ENCODE measurements at regions not wholly inside any gene's neighbourhood (a gene's known extent, or its start where the extent isn't known, plus 50 kb on each side); places are given as distances from the start of the nearest gene placed in this dataset. TPM values are rescaled to one million over a fixed set of nuclear protein-coding genes. Genes with fewer than 3 reads are reported as not detected.

DNA sequence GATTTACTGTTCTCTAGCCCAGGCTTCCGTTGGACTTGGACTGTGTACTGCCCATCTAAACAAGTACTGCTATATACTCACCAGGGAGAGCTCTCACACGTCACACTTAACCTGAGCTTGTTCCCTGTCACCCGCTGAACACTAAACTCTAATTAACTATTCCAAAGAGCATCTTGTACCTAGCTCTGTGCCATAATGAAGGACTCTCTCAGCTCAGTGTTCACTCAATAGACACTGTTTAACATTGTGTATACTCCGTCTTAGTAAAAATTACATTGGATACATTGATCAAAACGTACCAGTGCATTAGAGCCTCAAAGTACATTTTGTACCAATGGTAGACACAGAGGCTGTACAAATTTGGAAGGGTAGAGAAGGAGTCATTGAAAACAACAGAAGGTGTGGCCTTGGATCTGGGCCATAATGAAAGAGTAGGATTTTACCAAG, 55.4 kb upstream of the EPHA7 start:
- Histone ChIP-seq H3K36me3 (ENCODE audit: control insufficient read depth in 4 of 4, insufficient read depth in 3 of 4, low read depth in 1 of 4, low read length in 3 of 4) (no peaks in the 10 kb centered on the region), H3K9me3 (ENCODE audit: control insufficient read depth in 4 of 4, low read length in 3 of 4) (no peaks in the 10 kb centered on the region), H3K4me3 (ENCODE audit: low read depth in 1 of 3, low read length in 3 of 3) (no peak overlapping the region), H3K4me1 (ENCODE audit: control insufficient read depth in 4 of 4, insufficient read depth in 4 of 4, low read length in 3 of 4) (no peaks in the 10 kb centered on the region), H3K27me3 (ENCODE audit: control insufficient read depth in 4 of 4, insufficient read depth in 4 of 4, low read length in 3 of 4) (peaks cover 0 to 2% (median 0%) of the 10 kb centered on the region in 4 donors), H3K9ac (ENCODE audit: low read depth in 1 of 2, low read length in 2 of 2) (no peak overlapping the region), H3K27ac (ENCODE audit: low read depth in 1 of 2, low read length in 2 of 2) (no peak overlapping the region)
- DNase-seq (ENCODE audit: low spot score): no peak
- whole genome bisulfite sequencing: 72% methylated on average over 5 of the region's 5 CpGs
- TF ChIP-seq NR2F2 (IDR thresholded peaks at IDR 0.05) (no peak), HNF4A (conservative IDR thresholded peaks at IDR 0.05) (no peak), JUND (IDR thresholded peaks at IDR 0.05) (no peak), HNF4G (IDR thresholded peaks at IDR 0.05) (no peak), YY1 (IDR thresholded peaks at IDR 0.05) (no peak), FOXA2 (IDR thresholded peaks at IDR 0.05) (no peak), TAF1 (conservative IDR thresholded peaks at IDR 0.05) (no peak), RXRA (IDR thresholded peaks at IDR 0.05) (no peak)
- TF ChIP-seq, protein P1, sequence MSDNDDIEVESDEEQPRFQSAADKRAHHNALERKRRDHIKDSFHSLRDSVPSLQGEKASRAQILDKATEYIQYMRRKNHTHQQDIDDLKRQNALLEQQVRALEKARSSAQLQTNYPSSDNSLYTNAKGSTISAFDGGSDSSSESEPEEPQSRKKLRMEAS (IDR thresholded peaks at IDR 0.05): no peak
- TF ChIP-seq, protein P2, sequence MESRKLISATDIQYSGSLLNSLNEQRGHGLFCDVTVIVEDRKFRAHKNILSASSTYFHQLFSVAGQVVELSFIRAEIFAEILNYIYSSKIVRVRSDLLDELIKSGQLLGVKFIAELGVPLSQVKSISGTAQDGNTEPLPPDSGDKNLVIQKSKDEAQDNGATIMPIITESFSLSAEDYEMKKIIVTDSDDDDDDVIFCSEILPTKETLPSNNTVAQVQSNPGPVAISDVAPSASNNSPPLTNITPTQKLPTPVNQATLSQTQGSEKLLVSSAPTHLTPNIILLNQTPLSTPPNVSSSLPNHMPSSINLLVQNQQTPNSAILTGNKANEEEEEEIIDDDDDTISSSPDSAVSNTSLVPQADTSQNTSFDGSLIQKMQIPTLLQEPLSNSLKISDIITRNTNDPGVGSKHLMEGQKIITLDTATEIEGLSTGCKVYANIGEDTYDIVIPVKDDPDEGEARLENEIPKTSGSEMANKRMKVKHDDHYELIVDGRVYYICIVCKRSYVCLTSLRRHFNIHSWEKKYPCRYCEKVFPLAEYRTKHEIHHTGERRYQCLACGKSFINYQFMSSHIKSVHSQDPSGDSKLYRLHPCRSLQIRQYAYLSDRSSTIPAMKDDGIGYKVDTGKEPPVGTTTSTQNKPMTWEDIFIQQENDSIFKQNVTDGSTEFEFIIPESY (IDR thresholded peaks at IDR 0.05): no peak
- TF ChIP-seq, protein P3, sequence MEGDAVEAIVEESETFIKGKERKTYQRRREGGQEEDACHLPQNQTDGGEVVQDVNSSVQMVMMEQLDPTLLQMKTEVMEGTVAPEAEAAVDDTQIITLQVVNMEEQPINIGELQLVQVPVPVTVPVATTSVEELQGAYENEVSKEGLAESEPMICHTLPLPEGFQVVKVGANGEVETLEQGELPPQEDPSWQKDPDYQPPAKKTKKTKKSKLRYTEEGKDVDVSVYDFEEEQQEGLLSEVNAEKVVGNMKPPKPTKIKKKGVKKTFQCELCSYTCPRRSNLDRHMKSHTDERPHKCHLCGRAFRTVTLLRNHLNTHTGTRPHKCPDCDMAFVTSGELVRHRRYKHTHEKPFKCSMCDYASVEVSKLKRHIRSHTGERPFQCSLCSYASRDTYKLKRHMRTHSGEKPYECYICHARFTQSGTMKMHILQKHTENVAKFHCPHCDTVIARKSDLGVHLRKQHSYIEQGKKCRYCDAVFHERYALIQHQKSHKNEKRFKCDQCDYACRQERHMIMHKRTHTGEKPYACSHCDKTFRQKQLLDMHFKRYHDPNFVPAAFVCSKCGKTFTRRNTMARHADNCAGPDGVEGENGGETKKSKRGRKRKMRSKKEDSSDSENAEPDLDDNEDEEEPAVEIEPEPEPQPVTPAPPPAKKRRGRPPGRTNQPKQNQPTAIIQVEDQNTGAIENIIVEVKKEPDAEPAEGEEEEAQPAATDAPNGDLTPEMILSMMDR (IDR thresholded peaks at IDR 0.05; ENCODE audit: low read depth, low read length, missing input control): no peak
- TF ChIP-seq, protein P4, sequence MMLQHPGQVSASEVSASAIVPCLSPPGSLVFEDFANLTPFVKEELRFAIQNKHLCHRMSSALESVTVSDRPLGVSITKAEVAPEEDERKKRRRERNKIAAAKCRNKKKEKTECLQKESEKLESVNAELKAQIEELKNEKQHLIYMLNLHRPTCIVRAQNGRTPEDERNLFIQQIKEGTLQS (IDR thresholded peaks at IDR 0.05): no peak

GRCh38 chr6:93471281-93471680, 51.9 kb upstream of the EPHA7 start:
- no peak overlapping the region for H3K27ac ChIP-seq (ENCODE audit: low read depth in 1 of 2, low read length in 2 of 2)
- no peak for DNase-seq (ENCODE audit: low spot score)
- WGBS: 59% methylated on average over 2 of the region's 2 CpGs
- H3K4me3 ChIP-seq (ENCODE audit: low read depth in 1 of 3, low read length in 3 of 3): no peak overlapping the region
- H3K4me1 ChIP-seq (ENCODE audit: control insufficient read depth in 4 of 4, insufficient read depth in 4 of 4, low read length in 3 of 4): no peaks in the 10 kb centered on the region
- H3K9me3 ChIP-seq (ENCODE audit: control insufficient read depth in 4 of 4, low read length in 3 of 4): no peaks in the 10 kb centered on the region
- no peak overlapping the region for H3K9ac ChIP-seq (ENCODE audit: low read depth in 1 of 2, low read length in 2 of 2)
- TF ChIP-seq NR2F2 (IDR thresholded peaks at IDR 0.05) (no peak), FOXA2 (IDR thresholded peaks at IDR 0.05) (no peak), JUND (IDR thresholded peaks at IDR 0.05) (no peak), RXRA (IDR thresholded peaks at IDR 0.05) (no peak)
- H3K36me3 ChIP-seq (ENCODE audit: control insufficient read depth in 4 of 4, insufficient read depth in 3 of 4, low read depth in 1 of 4, low read length in 3 of 4): no peaks in the 10 kb centered on the region
- peaks cover 0 to 2% (median 0%) of the 10 kb centered on the region in 4 donors for H3K27me3 ChIP-seq (ENCODE audit: control insufficient read depth in 4 of 4, insufficient read depth in 4 of 4, low read length in 3 of 4)

Small RNA genes in the stretch of these regions (small RNA-seq; reads per million reads assigned to genes)
- gene AL078595.1 (not detected), gene RF00425 (not detected)
